Tibial nerve (tissue), 4 donors: ENCODE measurements at regions not wholly inside any gene's neighbourhood (a gene's known extent, or its start where the extent isn't known, plus 50 kb on each side); places are given as distances from the start of the nearest gene placed in this dataset.

Experiments used
- DNase-seq, 2 donors: peaks; one replicate each; pipeline ENCODE4 v3.0.0-alpha.2; 2019; ENCODE audit warnings: low spot score in 2 of 2
- H3K27ac ChIP-seq, 4 donors: fragments of 200-600 bp; sonication (generic) in 3 of 4; one replicate each; pipeline ENCODE4 v1.5.1; 2017 to 2019; ENCODE audit warnings: mild to moderate bottlenecking in 1 of 4
- H3K27me3 ChIP-seq, 2 donors: fragments of 200-600 bp; sonication (generic) in 1 of 2; one replicate each; pipeline versions ENCODE4 v1.5.1 to v1.6.0; 2017 to 2019
- H3K36me3 ChIP-seq, 3 donors: fragments of 200-600 bp; sonication (generic); one replicate each; pipeline ENCODE4 v1.5.1; 2018 to 2019
- H3K4me1 ChIP-seq, 4 donors: fragments of 200-600 bp; sonication (generic) in 3 of 4; one replicate each; pipeline ENCODE4 v1.5.1; 2017 to 2019
- H3K4me3 ChIP-seq, 4 donors: fragments of 200-600 bp; sonication (generic) in 3 of 4; one replicate each; pipeline ENCODE4 v1.5.1; 2017 to 2019; ENCODE audit warnings: mild to moderate bottlenecking in 1 of 4, moderate library complexity in 1 of 4
- H3K9me3 ChIP-seq, 4 donors: fragments of 200-600 bp; sonication (generic) in 3 of 4; one replicate each; pipeline ENCODE4 v1.5.1; 2017 to 2019
- CTCF ChIP-seq, 5 experiments: fragments of 200-600 bp in 3 of 5; fragments of 450-650 bp in 2 of 5; sonication (generic) in 3 of 5; IDR thresholded peaks; one replicate each; pipeline ENCODE4 v1.5.1; 2016 to 2019; ENCODE audit warnings: antibody characterized with exemption in 5 of 5, mild to moderate bottlenecking in 3 of 5, moderate library complexity in 2 of 5
- EP300 ChIP-seq, 2 donors: sonication (generic); formaldehyde crosslinking; IDR thresholded peaks; one replicate each; pipeline ENCODE4 v1.6.1; 2017; ENCODE audit warnings: antibody characterized with exemption in 2 of 2, mild to moderate bottlenecking in 1 of 2
- POLR2A ChIP-seq, 2 donors: fragments of 450-650 bp; IDR thresholded peaks; one replicate each; pipeline ENCODE4 v1.6.1; 2017; ENCODE audit warnings: antibody characterized with exemption in 2 of 2, mild to moderate bottlenecking in 2 of 2, moderate library complexity in 2 of 2
- WGBS, 2 donors: methylation state at CpG; one replicate each; pipeline ENCODE4 v1.1.5; 2018; 5-methylcytosine and 5-hydroxymethylcytosine counted together

DNA sequence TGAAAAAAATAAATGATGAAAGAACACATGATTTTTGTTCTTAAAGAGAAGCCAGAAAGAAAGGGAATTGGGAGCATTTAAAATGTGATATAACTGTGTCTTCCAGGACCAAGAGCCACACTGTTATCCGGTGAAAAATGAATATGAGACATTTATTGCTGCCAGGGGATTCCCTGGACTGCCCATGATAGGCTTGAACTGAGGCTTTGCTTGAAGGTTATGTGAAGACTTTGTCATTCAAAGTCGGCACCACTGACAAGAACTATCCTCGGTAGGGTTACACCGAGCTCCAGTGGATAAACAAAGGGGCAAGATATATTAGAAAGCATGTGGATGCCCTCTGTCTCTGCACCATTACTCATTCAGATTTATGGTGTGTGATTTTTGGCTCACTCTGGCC is 125.4 kb upstream of the MINDY3 start:
- Histone ChIP-seq H3K4me3 (no peak overlapping the region), H3K27ac (no peak overlapping the region), H3K27me3 (no peaks in the 10 kb centered on the region), H3K36me3 (no peaks in the 10 kb centered on the region), H3K9me3 (no peaks in the 10 kb centered on the region), H3K4me1 (no peaks in the 10 kb centered on the region)
- no peak for TF ChIP-seq POLR2A (IDR thresholded peaks at IDR 0.05)
- TF ChIP-seq CTCF (IDR thresholded peaks at IDR 0.05): no peak
- no peak for TF ChIP-seq EP300 (IDR thresholded peaks at IDR 0.05)
- DNase-seq: no peak
- WGBS, 2 donors: 59 to 63% methylated on average over 4 of the region's 4 CpGs

- 75 to 80% methylated on average over 11 of the region's 11 CpGs for WGBS, 2 donors
- H3K27ac ChIP-seq: no peak overlapping the region
- TF ChIP-seq CTCF (IDR thresholded peaks at IDR 0.05) (no peak), POLR2A (IDR thresholded peaks at IDR 0.05) (no peak), EP300 (IDR thresholded peaks at IDR 0.05) (no peak)
- DNase-seq: no peak
- H3K4me3 ChIP-seq: no peak overlapping the region
- H3K4me1 ChIP-seq: no peaks in the 10 kb centered on the region
- no peaks in the 10 kb centered on the region for H3K27me3 ChIP-seq
- no peaks in the 10 kb centered on the region for H3K36me3 ChIP-seq
- no peaks in the 10 kb centered on the region for H3K9me3 ChIP-seq
These were observed 130.3 kb upstream of the MINDY3 start for GRCh38 chr10:15990535-15991129.

DNA sequence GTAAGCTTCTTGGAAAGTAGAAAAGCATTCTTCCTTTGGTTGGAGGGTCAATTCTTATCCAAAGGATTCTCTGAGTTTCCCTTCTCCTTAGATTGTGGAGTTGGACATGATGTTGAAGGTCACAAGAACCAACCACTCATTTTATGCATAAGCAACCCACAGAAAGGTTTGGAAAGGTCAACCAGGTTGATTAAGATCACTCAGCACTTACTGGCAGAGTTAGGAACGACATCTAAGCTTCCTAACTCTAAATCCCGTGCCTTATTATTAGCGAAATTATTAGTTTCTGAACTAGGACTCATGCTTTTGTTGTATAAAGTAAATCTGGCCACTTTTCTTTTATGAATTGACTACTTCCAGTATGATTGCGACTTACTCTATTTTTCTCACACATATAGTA is 137.0 kb upstream of the MINDY3 start:
- TF ChIP-seq POLR2A (IDR thresholded peaks at IDR 0.05) (no peak), CTCF (IDR thresholded peaks at IDR 0.05) (no peak), EP300 (IDR thresholded peaks at IDR 0.05) (no peak)
- 76 to 80% methylated on average over 4 of the region's 4 CpGs for WGBS, 2 donors
- no peak overlapping the region for H3K27ac ChIP-seq

DNA sequence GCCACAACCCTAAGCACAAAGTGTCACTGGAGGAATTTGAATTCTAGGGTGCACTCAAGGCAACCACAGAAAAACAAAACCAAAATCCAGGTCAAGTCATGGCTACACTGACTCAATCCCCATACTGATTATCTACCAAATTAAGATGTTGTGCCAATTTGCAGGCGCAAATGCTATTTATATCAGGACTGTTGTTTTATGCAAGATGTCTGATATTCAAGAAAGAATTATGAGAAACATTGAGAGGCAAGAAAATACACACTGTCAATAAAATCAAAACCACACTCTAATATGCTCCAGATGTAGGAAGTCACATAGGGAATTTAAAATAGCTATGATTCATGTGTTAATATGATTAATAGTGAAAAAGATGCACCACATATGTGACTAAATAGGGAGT is 141.3 kb upstream of the MINDY3 start:
- WGBS, 2 donors: 73 to 79% methylated on average over 1 of the region's 1 CpG
- Histone ChIP-seq H3K27me3 (no peaks in the 10 kb centered on the region), H3K27ac (no peak overlapping the region), H3K9me3 (peaks cover 0 to 8% (median 5%) of the 10 kb centered on the region in 4 donors), H3K36me3 (no peaks in the 10 kb centered on the region), H3K4me1 (no peaks in the 10 kb centered on the region), H3K4me3 (no peak overlapping the region)
- DNase-seq: no peak
- no peak for TF ChIP-seq POLR2A (IDR thresholded peaks at IDR 0.05)
- no peak for TF ChIP-seq CTCF (IDR thresholded peaks at IDR 0.05)
- TF ChIP-seq EP300 (IDR thresholded peaks at IDR 0.05): no peak

More for the DNA sequence above, 137.0 kb upstream of the MINDY3 start:
- Histone ChIP-seq H3K4me3 (no peak overlapping the region), H3K9me3 (peaks cover 0 to 2% (median 1%) of the 10 kb centered on the region in 4 donors), H3K36me3 (no peaks in the 10 kb centered on the region), H3K27me3 (no peaks in the 10 kb centered on the region), H3K4me1 (no peaks in the 10 kb centered on the region)
- DNase-seq: no peak

DNA sequence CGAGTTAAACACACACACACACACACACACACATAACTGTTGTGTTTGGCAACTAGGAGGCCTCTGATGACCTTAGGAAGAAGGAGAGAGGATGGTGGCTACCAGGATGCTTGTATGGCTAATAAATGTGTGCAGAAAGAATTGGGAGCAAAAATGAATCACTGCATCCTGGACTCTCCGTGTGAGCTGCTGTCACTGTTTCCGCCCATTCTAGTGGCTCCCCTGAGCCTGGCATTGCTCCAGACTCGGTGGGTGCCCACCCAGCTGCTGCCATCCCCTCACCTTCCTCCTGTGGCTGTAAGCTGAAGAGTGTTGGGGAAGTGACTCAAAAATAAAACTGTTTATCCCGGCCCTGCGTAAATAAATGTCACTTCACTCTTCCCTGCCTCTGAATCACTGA is 149.5 kb upstream of the MINDY3 start:
- Histone ChIP-seq H3K4me1 (no peaks in the 10 kb centered on the region), H3K9me3 (peaks cover 0 to 11% (median 0%) of the 10 kb centered on the region in 4 donors), H3K27me3 (no peaks in the 10 kb centered on the region), H3K36me3 (no peaks in the 10 kb centered on the region), H3K27ac (no peak overlapping the region), H3K4me3 (no peak overlapping the region)
- TF ChIP-seq POLR2A (IDR thresholded peaks at IDR 0.05): no peak
- no peak for TF ChIP-seq EP300 (IDR thresholded peaks at IDR 0.05)
- TF ChIP-seq CTCF (IDR thresholded peaks at IDR 0.05): no peak
- WGBS, 2 donors: 79% methylated on average over 6 of the region's 6 CpGs
- DNase-seq: no peak
